SK-N-MC (cell line): ENCODE measurements at regions not wholly inside any gene's neighbourhood (a gene's known extent, or its start where the extent isn't known, plus 50 kb on each side); places are given as distances from the start of the nearest gene placed in this dataset.

Experiments used
- DNase-seq: peaks from one replicate; pipeline ENCODE4 v3.0.0-alpha.2; 2011; ENCODE audit warnings: low read depth, low spot score
- H3K27ac ChIP-seq: fragments of 200-600 bp; sonication (generic); 2 replicates; pipeline ENCODE4 v1.5.1; 2016; ENCODE audit warnings: mixed run types
- H3K36me3 ChIP-seq: fragments of 200-600 bp; sonication (generic); 2 replicates; pipeline ENCODE4 v1.6.1; 2017; ENCODE audit warnings: antibody characterized with exemption, low read length, mixed read lengths; ENCODE audit not compliant: insufficient read depth
- H3K4me3 ChIP-seq: fragments of 200-600 bp; sonication (generic); 2 replicates; pipeline ENCODE4 v1.5.1; 2016
- H3K9ac ChIP-seq: fragments of 200-600 bp; sonication (generic); 2 replicates; pipeline ENCODE4 v1.8.0; 2017; ENCODE audit warnings: mixed run types, mixed read lengths; ENCODE audit not compliant: insufficient read length
- H3K9me3 ChIP-seq: fragments of 200-600 bp; sonication (generic); 2 replicates; pipeline ENCODE4 v1.6.1; 2017; ENCODE audit warnings: low read depth, mild to moderate bottlenecking, antibody characterized with exemption, low read length, moderate library complexity, mixed read lengths
- EZH2 ChIP-seq: fragments of 200-600 bp; sonication (generic); IDR thresholded peaks from one replicate; pipeline ENCODE4 v1.6.1; 2017; ENCODE audit warnings: antibody characterized with exemption
- FOXP2 ChIP-seq: optimal IDR thresholded peaks from 2 replicates; pipeline ENCODE3; 2011; ENCODE audit warnings: mild to moderate bottlenecking, moderate library complexity; ENCODE audit not compliant: insufficient read depth; ENCODE audit errors: extremely low read length, control extremely low read depth
- POLR2AphosphoS5 ChIP-seq: IDR thresholded peaks from 2 replicates; pipeline ENCODE4 v1.6.1; 2012; ENCODE audit warnings: mild to moderate bottlenecking, low read depth, low read length, borderline replicate concordance

- no peak for TF ChIP-seq EZH2
- TF ChIP-seq POLR2AphosphoS5 = no peak
- TF ChIP-seq FOXP2 = no peak
- H3K9me3 ChIP-seq = no peaks in the 10 kb centered on the region
- no peak for DNase-seq
- H3K4me3 ChIP-seq = no peak overlapping the region
- no peaks in the 10 kb centered on the region for H3K36me3 ChIP-seq
- no peak overlapping the region for H3K9ac ChIP-seq
- H3K27ac ChIP-seq = no peak overlapping the region
Measured at GRCh38 chr2:16438613-16439321, 226.9 kb downstream of the CYRIA start.

DNA sequence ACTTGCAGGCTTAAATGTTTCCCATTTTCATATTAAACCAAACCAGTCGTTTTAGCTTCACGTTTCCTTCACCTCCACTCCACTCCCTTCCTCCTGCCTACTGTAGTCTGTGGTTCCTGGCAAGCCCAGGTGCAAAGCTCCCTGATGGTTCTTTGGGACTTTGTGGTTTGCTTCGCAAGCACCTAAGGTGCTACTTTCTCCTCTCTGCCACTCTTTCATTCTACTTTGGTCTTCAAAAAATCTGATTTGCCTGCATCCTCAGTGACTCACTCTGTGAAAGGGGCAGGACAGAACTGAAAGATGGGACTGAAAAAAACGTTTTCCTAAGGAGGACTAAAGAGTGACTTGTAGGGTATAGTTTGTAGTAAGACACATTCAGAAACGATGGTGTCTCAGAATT, 228.4 kb downstream of the CYRIA start:
- no peaks in the 10 kb centered on the region for H3K9me3 ChIP-seq
- no peak for DNase-seq
- H3K36me3 ChIP-seq = no peaks in the 10 kb centered on the region
- H3K4me3 ChIP-seq = no peak overlapping the region
- TF ChIP-seq EZH2 (no peak), FOXP2 (no peak), POLR2AphosphoS5 (no peak)
- H3K9ac ChIP-seq = no peak overlapping the region
- no peak overlapping the region for H3K27ac ChIP-seq

GRCh38 chr2:16434393-16434792, 231.2 kb downstream of the CYRIA start:
- DNase-seq = no peak
- TF ChIP-seq POLR2AphosphoS5 (no peak), EZH2 (no peak), FOXP2 (no peak)
- no peak overlapping the region for H3K9ac ChIP-seq
- no peaks in the 10 kb centered on the region for H3K36me3 ChIP-seq
- H3K4me3 ChIP-seq = no peak overlapping the region
- no peaks in the 10 kb centered on the region for H3K9me3 ChIP-seq
- H3K27ac ChIP-seq = no peak overlapping the region

GRCh38 chr2:16430846-16431245, 234.8 kb downstream of the CYRIA start:
- DNase-seq = no peak
- H3K27ac ChIP-seq = no peak overlapping the region
- no peaks in the 10 kb centered on the region for H3K36me3 ChIP-seq
- TF ChIP-seq FOXP2 (no peak), POLR2AphosphoS5 (no peak), EZH2 (no peak)
- H3K9me3 ChIP-seq = no peaks in the 10 kb centered on the region
- no peak overlapping the region for H3K9ac ChIP-seq
- H3K4me3 ChIP-seq = no peak overlapping the region

DNA sequence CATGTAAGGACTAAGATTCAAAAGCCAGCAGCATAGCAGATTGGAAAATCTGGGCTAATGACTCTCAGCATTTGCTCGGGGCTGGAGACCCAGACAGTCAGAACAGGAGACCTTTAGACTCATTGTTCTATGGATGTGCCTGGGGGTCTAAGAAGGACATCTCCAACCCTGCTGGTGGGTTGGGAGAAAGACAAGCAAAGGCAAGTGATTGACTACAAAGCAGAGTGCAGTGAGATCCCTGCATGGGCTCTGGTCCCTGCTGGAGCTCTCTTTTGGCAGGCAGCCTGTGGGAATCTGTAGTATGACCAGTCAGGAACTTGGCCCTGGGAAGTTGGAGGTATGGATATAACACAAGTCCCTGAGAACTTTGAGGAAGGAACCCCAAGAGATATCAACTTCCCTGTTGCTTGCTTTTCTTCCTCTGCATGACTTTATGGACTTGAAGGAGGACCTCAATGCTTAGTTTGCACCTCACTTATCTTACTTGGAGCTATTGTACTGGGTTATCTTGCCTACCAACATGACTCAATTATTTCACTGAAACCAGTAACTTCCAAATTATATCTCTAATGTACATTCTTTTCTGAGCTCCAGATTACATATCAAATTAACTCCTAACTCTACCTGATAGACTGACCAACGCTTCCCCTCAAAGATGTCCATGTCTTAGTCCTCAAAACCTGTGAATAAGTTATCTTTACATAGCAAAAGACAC, 236.0 kb downstream of the CYRIA start:
- Histone ChIP-seq H3K27ac (no peak overlapping the region), H3K9ac (no peak overlapping the region), H3K9me3 (no peaks in the 10 kb centered on the region), H3K36me3 (no peaks in the 10 kb centered on the region), H3K4me3 (no peak overlapping the region)
- no peak for TF ChIP-seq FOXP2
- no peak for DNase-seq

- Histone ChIP-seq H3K36me3 (no peaks in the 10 kb centered on the region), H3K27ac (no peak overlapping the region), H3K4me3 (no peak overlapping the region), H3K9ac (no peak overlapping the region), H3K9me3 (no peaks in the 10 kb centered on the region)
- no peak for TF ChIP-seq EZH2
- no peak for TF ChIP-seq FOXP2
- no peak for TF ChIP-seq POLR2AphosphoS5
- DNase-seq = no peak
Measured at GRCh38 chr2:16429002-16429401, 236.6 kb downstream of the CYRIA start.

- H3K36me3 ChIP-seq = no peaks in the 10 kb centered on the region
- no peak overlapping the region for H3K4me3 ChIP-seq
- no peak for TF ChIP-seq EZH2
- no peak for TF ChIP-seq POLR2AphosphoS5
- TF ChIP-seq FOXP2 = no peak
- no peaks in the 10 kb centered on the region for H3K9me3 ChIP-seq
- no peak for DNase-seq
- no peak overlapping the region for H3K27ac ChIP-seq
- H3K9ac ChIP-seq = no peak overlapping the region
Measured at GRCh38 chr2:16425462-16426336, 239.9 kb downstream of the CYRIA start.

DNA sequence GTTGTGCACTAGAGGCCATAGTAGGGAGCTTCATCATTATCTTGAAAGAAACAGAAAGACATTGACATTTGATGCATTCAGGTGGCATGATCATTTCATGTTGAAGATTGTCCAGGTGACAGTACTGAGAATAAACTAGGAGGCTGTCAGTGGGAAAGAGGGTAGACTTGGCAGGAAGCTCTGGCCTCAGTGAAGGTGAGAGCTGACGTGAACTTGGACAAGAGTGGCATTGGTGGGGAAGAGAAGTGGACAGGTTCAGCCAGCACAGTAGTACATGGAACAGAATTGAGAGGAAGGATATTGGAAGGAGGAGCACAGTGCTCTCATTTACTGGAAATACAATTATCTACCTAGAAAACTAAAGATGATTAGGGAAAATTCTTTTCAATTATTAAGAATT, 245.2 kb downstream of the CYRIA start:
- no peak for DNase-seq
- TF ChIP-seq EZH2 (no peak), POLR2AphosphoS5 (no peak), FOXP2 (no peak)
- Histone ChIP-seq H3K9me3 (no peaks in the 10 kb centered on the region), H3K27ac (no peak overlapping the region), H3K36me3 (no peaks in the 10 kb centered on the region), H3K4me3 (no peak overlapping the region), H3K9ac (no peak overlapping the region)
